Choroid plexus epithelial cell (primary cell): ENCODE measurements at regions not wholly inside any gene's neighbourhood (a gene's known extent, or its start where the extent isn't known, plus 50 kb on each side); places are given as distances from the start of the nearest gene placed in this dataset.
A peak's percentile ranks its signal among the peaks of the same experiment; 100 is the strongest.

Source experiments
- DNase-seq: peaks from one replicate; pipeline ENCODE4 v3.0.0-alpha.2; 2010; ENCODE audit warnings: low read depth
- H3K4me3 ChIP-seq: 2 replicates; pipeline ENCODE4 v1.5.1; 2011; ENCODE audit warnings: low read depth, mild to moderate bottlenecking, control low read depth, low read length, moderate library complexity
- TF ChIP-seq, protein P1 (sequence below): conservative IDR thresholded peaks from 2 replicates; pipeline ENCODE4 v1.5.1; 2011; ENCODE audit warnings: low read depth, mild to moderate bottlenecking, control low read depth, inconsistent platforms, low read length, moderate library complexity

DNA sequence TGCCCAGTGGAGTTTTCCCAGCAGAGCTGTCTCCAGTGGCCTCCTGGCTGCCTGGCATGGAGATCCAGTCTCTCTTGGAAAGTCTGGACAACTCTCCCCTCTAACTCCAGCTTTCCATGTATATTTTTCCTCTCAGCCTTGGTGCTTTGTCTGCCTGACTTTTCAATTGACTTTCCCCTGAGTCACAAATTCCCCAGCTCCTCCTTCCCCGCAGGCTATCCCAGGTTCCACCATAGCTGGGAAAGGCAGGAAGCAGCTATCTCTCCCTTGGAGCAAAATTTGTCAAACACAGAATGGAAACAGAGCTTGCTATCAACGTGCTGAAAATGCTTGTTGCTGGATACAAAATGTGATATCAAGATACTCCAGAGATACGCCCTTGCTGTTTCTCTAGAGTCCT lies 384.8 kb downstream of the TMEM135 start:
- no peak overlapping the region for H3K4me3 ChIP-seq
- DNase-seq = no peak
- TF ChIP-seq, protein P1, sequence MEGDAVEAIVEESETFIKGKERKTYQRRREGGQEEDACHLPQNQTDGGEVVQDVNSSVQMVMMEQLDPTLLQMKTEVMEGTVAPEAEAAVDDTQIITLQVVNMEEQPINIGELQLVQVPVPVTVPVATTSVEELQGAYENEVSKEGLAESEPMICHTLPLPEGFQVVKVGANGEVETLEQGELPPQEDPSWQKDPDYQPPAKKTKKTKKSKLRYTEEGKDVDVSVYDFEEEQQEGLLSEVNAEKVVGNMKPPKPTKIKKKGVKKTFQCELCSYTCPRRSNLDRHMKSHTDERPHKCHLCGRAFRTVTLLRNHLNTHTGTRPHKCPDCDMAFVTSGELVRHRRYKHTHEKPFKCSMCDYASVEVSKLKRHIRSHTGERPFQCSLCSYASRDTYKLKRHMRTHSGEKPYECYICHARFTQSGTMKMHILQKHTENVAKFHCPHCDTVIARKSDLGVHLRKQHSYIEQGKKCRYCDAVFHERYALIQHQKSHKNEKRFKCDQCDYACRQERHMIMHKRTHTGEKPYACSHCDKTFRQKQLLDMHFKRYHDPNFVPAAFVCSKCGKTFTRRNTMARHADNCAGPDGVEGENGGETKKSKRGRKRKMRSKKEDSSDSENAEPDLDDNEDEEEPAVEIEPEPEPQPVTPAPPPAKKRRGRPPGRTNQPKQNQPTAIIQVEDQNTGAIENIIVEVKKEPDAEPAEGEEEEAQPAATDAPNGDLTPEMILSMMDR = no peak

DNA sequence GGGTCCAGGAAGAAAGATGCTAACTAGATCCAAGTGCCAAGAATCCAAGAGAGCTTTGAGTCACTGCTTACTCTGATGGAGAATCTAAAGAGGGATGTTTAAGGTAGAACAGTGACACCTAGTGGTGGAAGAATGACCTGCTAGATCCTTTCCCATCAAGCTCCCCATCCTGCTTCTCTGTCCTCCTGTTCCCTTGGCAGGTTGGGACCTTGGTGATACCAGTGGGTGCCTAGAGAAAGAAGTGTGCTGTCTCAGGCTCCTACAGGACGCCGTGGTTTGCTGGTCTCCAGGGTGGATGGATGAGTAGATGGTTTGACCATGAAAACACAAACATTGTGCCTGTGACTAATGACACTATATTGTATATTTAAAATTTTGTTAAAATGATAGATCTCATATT lies 383.7 kb downstream of the TMEM135 start:
- DNase-seq = peak; percentile 94
- no peak overlapping the region for H3K4me3 ChIP-seq
- TF ChIP-seq, protein P1 = peak; percentile 79

DNA sequence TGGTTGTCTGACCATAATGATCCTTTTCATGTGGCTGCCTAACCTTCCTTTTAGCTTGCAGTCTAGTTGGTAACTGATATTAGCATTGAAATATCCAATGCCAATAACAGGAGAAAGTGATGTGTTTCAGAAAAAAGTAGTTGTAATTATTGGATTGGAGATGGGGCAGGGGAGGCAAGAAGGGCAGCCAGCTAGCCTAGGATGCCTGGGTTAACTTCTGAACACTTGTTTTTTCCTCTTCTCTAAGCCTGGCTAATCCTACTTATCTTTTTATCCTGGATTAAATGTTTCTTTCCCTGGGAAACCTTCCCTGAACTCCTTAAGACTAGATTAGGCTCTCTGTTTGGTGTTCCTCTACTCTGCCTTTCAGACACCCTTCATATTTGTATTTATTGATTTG lies 380.2 kb downstream of the TMEM135 start:
- H3K4me3 ChIP-seq = no peak overlapping the region
- DNase-seq = no peak
- TF ChIP-seq, protein P1 = no peak

DNA sequence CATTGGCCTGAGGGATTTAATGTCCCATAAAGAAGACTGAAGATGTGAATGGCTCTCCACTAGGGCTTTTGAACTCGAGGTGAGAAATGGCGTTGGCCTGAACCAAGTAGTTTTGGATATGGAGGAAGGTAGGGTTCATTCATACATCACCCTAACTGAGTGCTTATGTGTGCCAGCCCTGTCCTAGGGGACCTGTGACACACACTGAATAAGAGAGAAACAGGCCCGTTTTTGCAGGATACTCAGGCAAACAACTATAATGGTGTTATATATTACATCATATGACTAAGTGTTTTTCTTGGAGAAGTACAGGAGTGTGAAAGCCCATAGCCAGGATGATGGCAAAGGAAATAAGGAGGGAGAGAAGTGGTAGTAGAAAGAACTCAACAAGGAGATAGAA lies 368.1 kb downstream of the TMEM135 start:
- DNase-seq = no peak

DNA sequence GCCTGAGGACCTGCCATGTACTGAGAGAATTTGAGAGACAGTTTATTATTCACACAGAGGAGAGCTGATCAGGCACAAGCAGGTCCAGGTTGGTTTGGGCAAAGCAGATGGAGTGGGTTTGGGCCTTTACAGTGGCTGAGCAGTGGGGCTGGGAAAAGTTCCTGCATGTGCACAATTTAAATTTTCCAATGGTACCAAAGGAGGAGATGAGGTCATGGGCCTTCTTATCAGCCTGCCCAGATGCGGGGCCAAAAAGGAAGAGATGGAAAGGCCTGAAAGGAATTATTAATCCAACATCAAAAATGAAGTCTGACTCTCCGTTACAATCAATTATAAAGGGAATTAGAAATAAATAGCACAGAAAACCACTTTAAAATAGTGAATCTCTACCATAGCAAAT lies 367.6 kb downstream of the TMEM135 start:
- no peak overlapping the region for H3K4me3 ChIP-seq
- no peak for DNase-seq
- TF ChIP-seq, protein P1 = no peak

More for the DNA sequence above, 368.1 kb downstream of the TMEM135 start:
- H3K4me3 ChIP-seq = no peak overlapping the region
- TF ChIP-seq, protein P1 = no peak

DNA sequence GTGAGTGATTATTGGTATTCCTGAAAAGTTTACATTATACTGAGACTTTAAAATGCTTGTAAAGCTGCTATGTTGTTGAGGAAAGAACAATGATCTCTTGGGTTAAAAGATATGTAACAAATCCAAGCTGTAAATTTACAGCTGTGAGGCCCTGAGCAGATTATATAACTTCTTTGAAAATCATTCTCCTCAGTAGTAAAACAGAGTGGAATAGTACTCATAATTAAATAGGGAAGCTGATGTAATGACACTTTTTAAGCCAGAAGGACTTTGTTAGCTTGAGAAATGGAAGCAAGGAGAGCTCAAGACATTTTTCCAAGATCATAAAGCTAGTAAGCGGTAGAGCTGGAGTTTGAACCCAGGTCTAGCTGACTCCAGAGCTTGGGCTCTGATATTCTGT lies 363.9 kb downstream of the TMEM135 start:
- H3K4me3 ChIP-seq = no peak overlapping the region
- TF ChIP-seq, protein P1 = no peak

DNA sequence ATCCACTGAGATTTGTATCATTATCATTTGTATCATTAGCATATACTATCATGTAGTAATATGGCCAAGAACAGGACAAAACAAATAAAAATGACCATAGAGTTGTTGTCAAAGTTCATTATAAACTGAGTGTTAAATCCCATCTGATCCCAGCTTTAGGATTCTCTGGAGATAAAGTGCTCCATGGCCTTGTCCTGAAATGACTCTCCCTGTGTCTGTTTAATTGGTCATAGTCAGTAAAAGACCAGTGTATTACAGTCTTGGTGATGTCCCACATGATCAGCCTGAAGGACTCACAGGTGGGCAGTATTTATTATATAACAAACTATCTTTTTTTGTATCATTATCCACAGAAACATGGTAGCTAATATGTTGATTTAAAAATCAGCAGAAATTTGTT lies 361.6 kb downstream of the TMEM135 start:
- DNase-seq = no peak
- H3K4me3 ChIP-seq = no peak overlapping the region
- TF ChIP-seq, protein P1 = no peak

More for the DNA sequence above, 363.9 kb downstream of the TMEM135 start:
- no peak for DNase-seq
